ENCODE measurements at regions not wholly inside any gene's neighbourhood (a gene's known extent, or its start where the extent isn't known, plus 50 kb on each side); places are given as distances from the start of the nearest gene placed in this dataset.
A peak's percentile ranks its signal among the peaks of the same experiment; 100 is the strongest.
"Not testable (repeated sequence)": the region's sequence is repeated elsewhere in the genome, so short reads cannot be mapped to it uniquely, and the experiment has no call there.

- Histone ChIP-seq H3K4me1 (ENCODE audit: control insufficient read depth, insufficient read depth, low read length) (no peaks in the 10 kb centered on the region), H3K9me3 (ENCODE audit: control insufficient read depth, insufficient read depth, low read depth, low read length) (peaks cover 20% of the 10 kb centered on the region), H3K27me3 (ENCODE audit: control insufficient read depth, insufficient read depth, low read length) (no peaks in the 10 kb centered on the region), H3K27ac (ENCODE audit: low read depth, low read length) (no peak overlapping the region), H3K9ac (ENCODE audit: low read length) (no peak overlapping the region), H3K36me3 (ENCODE audit: control insufficient read depth, insufficient read depth, low read length) (no peaks in the 10 kb centered on the region), H3K4me3 (ENCODE audit: low read depth, low read length) (no peak overlapping the region)
Observed at GRCh38 chr4:189147005-189147929, 793.4 kb upstream of the FRG1 start.

DNA sequence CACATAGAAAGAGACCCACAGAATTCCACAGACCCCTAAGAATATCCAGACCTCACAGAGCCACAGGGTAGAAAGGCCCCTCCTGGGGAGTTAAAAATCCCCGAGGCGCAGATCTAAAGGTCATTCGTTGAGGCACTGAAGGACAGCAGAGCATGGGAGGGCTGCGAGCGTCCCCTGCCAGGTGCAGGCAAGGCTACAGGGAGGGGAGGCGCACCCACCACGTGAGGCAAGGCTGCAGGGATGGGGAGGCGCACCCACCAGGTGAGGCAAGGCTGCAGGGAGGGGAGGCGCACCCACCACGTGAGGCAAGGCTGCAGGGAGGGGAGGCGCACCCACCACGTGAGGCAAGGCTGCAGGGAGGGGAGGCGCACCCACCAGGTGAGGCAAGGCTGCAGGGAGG is 785.6 kb upstream of the FRG1 start:
- not testable (repeated sequence) for H3K27ac ChIP-seq (ENCODE audit: low read depth, low read length); H3K27me3 ChIP-seq (ENCODE audit: control insufficient read depth, insufficient read depth, low read length); H3K4me3 ChIP-seq (ENCODE audit: low read depth, low read length); H3K9ac ChIP-seq (ENCODE audit: low read length); H3K4me1 ChIP-seq (ENCODE audit: control insufficient read depth, insufficient read depth, low read length); H3K36me3 ChIP-seq (ENCODE audit: control insufficient read depth, insufficient read depth, low read length)
- peaks cover 16% of the 10 kb centered on the region for H3K9me3 ChIP-seq (ENCODE audit: control insufficient read depth, insufficient read depth, low read depth, low read length)

DNA sequence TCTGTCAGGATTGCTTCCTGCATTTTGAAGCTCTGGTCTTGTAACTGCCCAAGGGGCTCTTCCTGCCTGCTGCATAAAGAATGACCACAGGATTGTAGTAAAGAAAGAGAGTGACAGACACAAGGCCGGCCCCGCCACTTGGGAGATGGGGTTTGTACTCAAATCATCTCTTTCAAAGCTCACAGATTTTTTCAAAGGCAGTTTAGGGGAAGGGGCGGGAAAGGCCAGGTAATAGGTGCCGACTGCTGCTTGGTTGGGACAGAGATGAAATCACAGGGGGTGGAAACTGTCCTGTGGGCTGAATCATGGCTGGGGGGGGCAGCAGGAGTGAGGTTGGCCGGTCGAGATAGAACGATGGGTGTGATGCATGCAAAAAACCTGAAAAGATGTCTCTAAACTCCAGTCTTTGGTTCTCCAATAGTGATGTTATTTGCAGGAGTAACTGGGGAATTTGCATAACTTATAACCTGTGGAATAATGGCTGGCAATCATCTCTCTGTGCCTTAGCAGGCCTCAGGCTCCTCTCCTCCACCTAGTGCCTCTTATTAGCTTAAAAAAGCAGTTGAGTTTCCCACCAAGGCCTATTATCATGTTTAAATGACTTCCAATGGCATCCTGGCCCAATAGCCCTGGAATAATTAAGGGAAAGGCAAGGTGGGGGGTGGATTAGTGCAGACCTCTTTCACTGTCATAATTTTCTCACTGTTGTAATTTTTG is 778.4 kb upstream of the FRG1 start:
- Histone ChIP-seq H3K27ac (ENCODE audit: low read depth, low read length) (peak overlapping the region; percentile 89), H3K36me3 (ENCODE audit: control insufficient read depth, insufficient read depth, low read length) (no peaks in the 10 kb centered on the region), H3K27me3 (ENCODE audit: control insufficient read depth, insufficient read depth, low read length) (no peaks in the 10 kb centered on the region), H3K9ac (ENCODE audit: low read length) (no peak overlapping the region), H3K9me3 (ENCODE audit: control insufficient read depth, insufficient read depth, low read depth, low read length) (no peaks in the 10 kb centered on the region), H3K4me3 (ENCODE audit: low read depth, low read length) (peak overlapping the region; percentile 25), H3K4me1 (ENCODE audit: control insufficient read depth, insufficient read depth, low read length) (peaks cover 49% of the 10 kb centered on the region)

DNA sequence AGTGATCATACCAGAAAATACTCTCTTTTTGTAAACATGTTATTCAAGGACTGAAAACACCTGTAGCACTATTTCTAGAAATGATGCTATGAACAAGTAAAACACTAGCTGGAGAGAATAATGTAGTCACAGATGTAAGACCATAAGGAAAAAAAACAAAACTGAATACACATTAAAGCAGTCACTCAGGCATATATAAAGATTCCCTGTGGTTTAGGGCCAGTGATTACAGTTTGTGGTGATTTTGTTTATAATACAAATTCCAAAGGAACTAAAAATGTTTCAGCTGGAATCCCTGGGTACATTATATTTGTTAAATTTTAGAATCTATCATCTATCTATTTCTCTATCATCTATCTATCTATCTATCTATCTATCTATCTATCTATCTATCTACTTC is 777.8 kb upstream of the FRG1 start:
- no peaks in the 10 kb centered on the region for H3K9me3 ChIP-seq (ENCODE audit: control insufficient read depth, insufficient read depth, low read depth, low read length)
- H3K27ac ChIP-seq (ENCODE audit: low read depth, low read length) = peak overlapping the region; percentile 89
- no peaks in the 10 kb centered on the region for H3K27me3 ChIP-seq (ENCODE audit: control insufficient read depth, insufficient read depth, low read length)
- 0 out of 2 replicates have a peak overlapping the region, but pooled peaks have one; percentile 6 for H3K4me3 ChIP-seq (ENCODE audit: low read depth, low read length)
- no peak overlapping the region for H3K9ac ChIP-seq (ENCODE audit: low read length)
- H3K36me3 ChIP-seq (ENCODE audit: control insufficient read depth, insufficient read depth, low read length) = no peaks in the 10 kb centered on the region
- peaks cover 49% of the 10 kb centered on the region for H3K4me1 ChIP-seq (ENCODE audit: control insufficient read depth, insufficient read depth, low read length)

- Histone ChIP-seq H3K4me3 (ENCODE audit: low read depth, low read length) (no peak overlapping the region), H3K27me3 (ENCODE audit: control insufficient read depth, insufficient read depth, low read length) (no peaks in the 10 kb centered on the region), H3K27ac (ENCODE audit: low read depth, low read length) (no peak overlapping the region), H3K9ac (ENCODE audit: low read length) (no peak overlapping the region), H3K36me3 (ENCODE audit: control insufficient read depth, insufficient read depth, low read length) (no peaks in the 10 kb centered on the region), H3K4me1 (ENCODE audit: control insufficient read depth, insufficient read depth, low read length) (peaks cover 33% of the 10 kb centered on the region), H3K9me3 (ENCODE audit: control insufficient read depth, insufficient read depth, low read depth, low read length) (0 out of 2 replicates have a peak, but pooled peaks cover 5% of the 10 kb centered on the region)
Observed at GRCh38 chr4:189176002-189176401, 764.7 kb upstream of the FRG1 start.

GRCh38 chr4:189177130-189177529 is 763.5 kb upstream of the FRG1 start:
- H3K9ac ChIP-seq (ENCODE audit: low read length) = no peak overlapping the region
- no peaks in the 10 kb centered on the region for H3K27me3 ChIP-seq (ENCODE audit: control insufficient read depth, insufficient read depth, low read length)
- H3K27ac ChIP-seq (ENCODE audit: low read depth, low read length) = no peak overlapping the region; the same call in 1 of the 2 replicates
- no peaks in the 10 kb centered on the region for H3K9me3 ChIP-seq (ENCODE audit: control insufficient read depth, insufficient read depth, low read depth, low read length)
- H3K4me3 ChIP-seq (ENCODE audit: low read depth, low read length) = no peak overlapping the region
- no peaks in the 10 kb centered on the region for H3K36me3 ChIP-seq (ENCODE audit: control insufficient read depth, insufficient read depth, low read length)
- H3K4me1 ChIP-seq (ENCODE audit: control insufficient read depth, insufficient read depth, low read length) = peaks cover 33% of the 10 kb centered on the region

DNA sequence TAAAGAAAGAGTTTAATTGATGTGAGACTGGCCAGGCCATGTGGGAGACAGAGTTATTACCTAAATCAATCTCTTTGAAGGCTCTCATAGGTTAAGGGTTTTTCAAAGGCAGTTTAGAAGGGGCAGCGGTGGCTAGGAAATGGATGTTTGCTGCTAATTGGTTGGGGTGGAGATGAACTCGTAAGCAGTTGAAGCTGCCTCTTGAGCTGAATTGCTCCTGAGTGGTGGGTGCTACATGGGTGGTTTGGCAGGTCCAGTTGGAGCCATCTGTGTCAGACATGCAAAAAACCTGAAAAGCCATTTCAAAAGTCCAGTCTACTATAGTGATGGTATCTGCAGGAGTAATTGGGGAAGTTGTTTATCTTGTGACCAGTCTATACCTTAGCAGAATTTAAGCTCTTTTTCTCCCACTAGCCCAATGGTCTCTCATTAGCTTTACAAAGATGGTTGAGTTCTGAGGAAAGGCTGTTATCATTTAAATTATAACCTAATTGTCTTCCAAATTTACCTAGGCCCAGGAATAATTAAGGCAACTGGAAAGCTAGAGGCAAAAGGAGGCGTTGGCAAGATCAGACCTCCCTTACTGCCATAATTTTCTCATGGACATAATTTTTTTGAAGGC is 762.4 kb upstream of the FRG1 start:
- Histone ChIP-seq H3K4me1 (ENCODE audit: control insufficient read depth, insufficient read depth, low read length) (peaks cover 28% of the 10 kb centered on the region), H3K9me3 (ENCODE audit: control insufficient read depth, insufficient read depth, low read depth, low read length) (no peaks in the 10 kb centered on the region), H3K27ac (ENCODE audit: low read depth, low read length) (peak overlapping the region; percentile 73)

GRCh38 chr4:189185810-189186432 is 754.8 kb upstream of the FRG1 start:
- Histone ChIP-seq H3K4me1 (ENCODE audit: control insufficient read depth, insufficient read depth, low read length) (peaks cover 23% of the 10 kb centered on the region), H3K9me3 (ENCODE audit: control insufficient read depth, insufficient read depth, low read depth, low read length) (peaks cover 22% of the 10 kb centered on the region), H3K27ac (ENCODE audit: low read depth, low read length) (peak overlapping the region; percentile 81), H3K36me3 (ENCODE audit: control insufficient read depth, insufficient read depth, low read length) (no peaks in the 10 kb centered on the region), H3K9ac (ENCODE audit: low read length) (peak overlapping the region; percentile 34), H3K4me3 (ENCODE audit: low read depth, low read length) (peak overlapping the region; percentile 36), H3K27me3 (ENCODE audit: control insufficient read depth, insufficient read depth, low read length) (no peaks in the 10 kb centered on the region)

More for the DNA sequence above, 762.4 kb upstream of the FRG1 start:
- H3K4me3 ChIP-seq (ENCODE audit: low read depth, low read length) = peak overlapping the region; percentile 15; the same call in 1 of the 2 replicates
- no peaks in the 10 kb centered on the region for H3K36me3 ChIP-seq (ENCODE audit: control insufficient read depth, insufficient read depth, low read length)
- H3K27me3 ChIP-seq (ENCODE audit: control insufficient read depth, insufficient read depth, low read length) = no peaks in the 10 kb centered on the region
- peak overlapping the region; percentile 41 for H3K9ac ChIP-seq (ENCODE audit: low read length)

- Histone ChIP-seq H3K36me3 (ENCODE audit: control insufficient read depth, insufficient read depth, low read length) (no peaks in the 10 kb centered on the region), H3K9me3 (ENCODE audit: control insufficient read depth, insufficient read depth, low read depth, low read length) (peaks cover 36% of the 10 kb centered on the region), H3K27me3 (ENCODE audit: control insufficient read depth, insufficient read depth, low read length) (no peaks in the 10 kb centered on the region), H3K4me1 (ENCODE audit: control insufficient read depth, insufficient read depth, low read length) (peaks cover 23% of the 10 kb centered on the region), H3K4me3 (ENCODE audit: low read depth, low read length) (no peak overlapping the region), H3K27ac (ENCODE audit: low read depth, low read length) (no peak overlapping the region), H3K9ac (ENCODE audit: low read length) (no peak overlapping the region)
Observed at GRCh38 chr4:189187531-189188052, 753.1 kb upstream of the FRG1 start.

DNA sequence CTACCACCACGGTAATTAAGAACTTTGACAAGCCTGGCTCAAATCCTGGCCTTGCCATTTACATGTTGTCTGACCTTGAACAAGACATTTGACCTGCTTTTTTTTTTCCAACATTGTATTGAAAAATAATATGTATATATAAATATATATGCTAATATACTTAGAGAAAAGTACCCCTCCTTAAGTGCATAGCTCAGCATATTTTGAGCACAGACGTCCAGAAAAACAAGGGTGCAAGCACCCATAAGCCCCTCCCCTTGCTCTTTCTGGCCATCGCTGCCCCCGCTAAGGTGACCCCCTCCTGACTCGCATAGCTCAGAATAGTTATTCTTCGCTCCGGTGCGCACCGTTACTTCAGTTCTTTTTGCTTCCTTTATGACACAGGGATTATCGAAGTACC is 742.0 kb upstream of the FRG1 start:
- Histone ChIP-seq H3K9ac (ENCODE audit: low read length) (no peak overlapping the region), H3K27ac (ENCODE audit: low read depth, low read length) (no peak overlapping the region), H3K4me3 (ENCODE audit: low read depth, low read length) (no peak overlapping the region), H3K9me3 (ENCODE audit: control insufficient read depth, insufficient read depth, low read depth, low read length) (no peaks in the 10 kb centered on the region; the same call in 1 of the 2 replicates), H3K27me3 (ENCODE audit: control insufficient read depth, insufficient read depth, low read length) (no peaks in the 10 kb centered on the region), H3K4me1 (ENCODE audit: control insufficient read depth, insufficient read depth, low read length) (peaks cover 6% of the 10 kb centered on the region; the same call in 1 of the 2 replicates), H3K36me3 (ENCODE audit: control insufficient read depth, insufficient read depth, low read length) (no peaks in the 10 kb centered on the region)
